ENCODE measurements at regions not wholly inside any gene's neighbourhood (a gene's known extent, or its start where the extent isn't known, plus 50 kb on each side); places are given as distances from the start of the nearest gene placed in this dataset.

DNA sequence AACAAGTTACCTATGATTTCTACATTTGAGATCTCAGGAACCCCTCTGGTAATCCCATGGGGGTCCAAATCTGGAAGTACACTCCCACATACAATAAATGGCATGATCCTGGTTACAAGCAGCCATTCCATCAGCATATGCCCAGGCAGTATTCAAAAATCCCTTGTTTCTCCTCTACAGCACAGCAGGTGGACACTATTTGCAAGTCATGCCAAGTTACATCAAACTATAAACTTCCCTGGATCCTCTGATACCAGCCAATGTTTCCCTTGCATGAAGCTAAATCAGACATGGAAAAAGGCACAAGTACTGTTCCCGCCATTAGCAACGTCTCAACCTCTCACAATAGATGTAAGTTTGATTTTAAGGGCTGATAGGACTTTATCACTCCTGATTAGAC, 134.5 kb upstream of the PRSS16 start:
- H4K20me1 ChIP-seq (ENCODE audit: insufficient read depth, low read length) = no peaks in the 10 kb centered on the region
- WGBS (ENCODE audit: low lambda C conversion rate) = 0% methylated on average over 2 of the region's 2 CpGs
- H3K4me1 ChIP-seq (ENCODE audit: insufficient read depth, low read length) = no peaks in the 10 kb centered on the region
- no peak overlapping the region for H3K9ac ChIP-seq (ENCODE audit: insufficient read depth, low read depth, low read length)
- ChIA-PET CTCF (ENCODE audit: low intra/inter-chr PET ratio, low total read pairs) (no interaction called here), POLR2A (no interaction called here)
- no TSS peak for BruUV-seq (replicated peaks)
- no peak for TF ChIP-seq FOXP1 (IDR thresholded peaks at IDR 0.05)
- TF ChIP-seq FOXP1 (CRISPR knock-in tag; IDR thresholded peaks at IDR 0.05) = no peak
- TF ChIP-seq NFE2L2 (IDR thresholded peaks at IDR 0.05; ENCODE audit: low read length) = peak; percentile 58
- peaks cover 33% of the 10 kb centered on the region for H3K9me3 ChIP-seq (ENCODE audit: low read length)
- no peak overlapping the region for H3K27ac ChIP-seq (ENCODE audit: extremely low read length, insufficient read depth, low read length)
- no peak overlapping the region for H3K4me3 ChIP-seq (replicated peaks in 1 of 3; ENCODE audit: insufficient read depth in 1 of 3, low read depth in 2 of 3, low read length in 3 of 3)
- intact Hi-C loops (cut with micrococcal nuclease; ENCODE audit: unreplicated experiment) = no loop called here
- FAIRE-seq = no peak
- H3K36me3 ChIP-seq (replicated peaks in 1 of 2; ENCODE audit: control insufficient read depth in 1 of 2, insufficient read depth in 2 of 2, low read length in 2 of 2) = no peaks in the 10 kb centered on the region
- no peaks in the 10 kb centered on the region for H3K27me3 ChIP-seq (ENCODE audit: control insufficient read depth in 1 of 2, insufficient read depth in 2 of 2, low read length in 2 of 2)
- no peak for DNase-seq (ENCODE audit: low spot score)
- no peaks in the 10 kb centered on the region for H3K79me2 ChIP-seq (ENCODE audit: insufficient read depth, low read length)
- no peak overlapping the region for H3K4me2 ChIP-seq (ENCODE audit: low read depth, low read length)
- in situ Hi-C loops (cut with HindIII; ENCODE audit: extremely low pct_ligation_motif_present, low pct_unique_long_range_greater_than_20kb) = no loop called here
- H2AFZ ChIP-seq (ENCODE audit: low read length) = no peak overlapping the region
- no peak for ATAC-seq

DNA sequence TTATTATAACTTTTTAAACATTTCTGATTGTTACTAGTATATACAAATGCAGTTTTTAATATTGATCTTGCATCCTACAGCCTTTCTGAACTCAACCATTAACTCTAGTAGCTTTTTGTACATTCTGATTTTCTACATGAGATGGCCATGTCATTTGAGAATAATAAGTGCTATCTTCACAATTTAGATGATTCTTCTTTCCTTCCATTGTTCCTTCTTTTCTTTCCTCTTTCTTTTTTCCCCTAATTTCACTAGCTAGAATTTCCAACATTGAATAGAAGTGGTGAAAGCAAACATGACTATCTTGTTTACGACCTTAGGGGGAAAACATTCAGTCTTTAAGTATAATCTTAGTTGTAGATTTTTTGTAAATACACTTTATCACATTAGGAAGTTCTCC, 128.2 kb upstream of the PRSS16 start:
- in situ Hi-C loops (cut with HindIII; ENCODE audit: extremely low pct_ligation_motif_present, low pct_unique_long_range_greater_than_20kb) (no loop called here), intact Hi-C loops (cut with micrococcal nuclease; ENCODE audit: unreplicated experiment) (no loop called here)
- Histone ChIP-seq H3K9me3 (ENCODE audit: low read length) (no peaks in the 10 kb centered on the region), H3K36me3 (replicated peaks in 1 of 2; ENCODE audit: control insufficient read depth in 1 of 2, insufficient read depth in 2 of 2, low read length in 2 of 2) (no peaks in the 10 kb centered on the region), H3K4me3 (replicated peaks in 1 of 3; ENCODE audit: insufficient read depth in 1 of 3, low read depth in 2 of 3, low read length in 3 of 3) (no peak overlapping the region), H3K4me2 (ENCODE audit: low read depth, low read length) (no peak overlapping the region), H4K20me1 (ENCODE audit: insufficient read depth, low read length) (no peaks in the 10 kb centered on the region), H3K27ac (ENCODE audit: extremely low read length, insufficient read depth, low read length) (no peak overlapping the region), H3K79me2 (ENCODE audit: insufficient read depth, low read length) (no peaks in the 10 kb centered on the region), H3K9ac (ENCODE audit: insufficient read depth, low read depth, low read length) (no peak overlapping the region), H3K4me1 (ENCODE audit: insufficient read depth, low read length) (no peaks in the 10 kb centered on the region), H3K27me3 (ENCODE audit: control insufficient read depth in 1 of 2, insufficient read depth in 2 of 2, low read length in 2 of 2) (no peaks in the 10 kb centered on the region), H2AFZ (ENCODE audit: low read length) (no peak overlapping the region)
- ATAC-seq (no peak), FAIRE-seq (no peak), DNase-seq (ENCODE audit: low spot score) (no peak)
- CTCF ChIA-PET (ENCODE audit: low intra/inter-chr PET ratio, low total read pairs) = no interaction called here
- WGBS (ENCODE audit: low lambda C conversion rate) = 2% methylated on average over 1 of the region's 1 CpG
- BruUV-seq (replicated peaks) = no TSS peak
- POLR2A ChIA-PET = no interaction called here
- TF ChIP-seq SMAD1 (CRISPR knock-in tag; IDR thresholded peaks at IDR 0.05; ENCODE audit: borderline replicate concordance, low read depth) = no peak
- TF ChIP-seq, protein P1, sequence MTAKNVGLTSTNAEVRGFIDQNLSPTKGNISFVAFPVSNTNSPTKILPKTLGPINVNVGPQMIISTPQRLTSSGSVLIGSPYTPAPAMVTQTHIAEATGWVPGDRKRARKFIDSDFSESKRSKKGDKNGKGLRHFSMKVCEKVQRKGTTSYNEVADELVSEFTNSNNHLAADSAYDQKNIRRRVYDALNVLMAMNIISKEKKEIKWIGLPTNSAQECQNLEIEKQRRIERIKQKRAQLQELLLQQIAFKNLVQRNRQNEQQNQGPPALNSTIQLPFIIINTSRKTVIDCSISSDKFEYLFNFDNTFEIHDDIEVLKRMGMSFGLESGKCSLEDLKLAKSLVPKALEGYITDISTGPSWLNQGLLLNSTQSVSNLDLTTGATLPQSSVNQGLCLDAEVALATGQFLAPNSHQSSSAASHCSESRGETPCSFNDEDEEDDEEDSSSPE (CRISPR knock-in tag; IDR thresholded peaks at IDR 0.05) = no peak
- TF ChIP-seq POLR2AphosphoS2 (IDR thresholded peaks at IDR 0.05; ENCODE audit: low read depth, low read length) = no peak
- no peak for TF ChIP-seq NCOA5 (CRISPR knock-in tag; IDR thresholded peaks at IDR 0.05)
- TF ChIP-seq, protein P2, sequence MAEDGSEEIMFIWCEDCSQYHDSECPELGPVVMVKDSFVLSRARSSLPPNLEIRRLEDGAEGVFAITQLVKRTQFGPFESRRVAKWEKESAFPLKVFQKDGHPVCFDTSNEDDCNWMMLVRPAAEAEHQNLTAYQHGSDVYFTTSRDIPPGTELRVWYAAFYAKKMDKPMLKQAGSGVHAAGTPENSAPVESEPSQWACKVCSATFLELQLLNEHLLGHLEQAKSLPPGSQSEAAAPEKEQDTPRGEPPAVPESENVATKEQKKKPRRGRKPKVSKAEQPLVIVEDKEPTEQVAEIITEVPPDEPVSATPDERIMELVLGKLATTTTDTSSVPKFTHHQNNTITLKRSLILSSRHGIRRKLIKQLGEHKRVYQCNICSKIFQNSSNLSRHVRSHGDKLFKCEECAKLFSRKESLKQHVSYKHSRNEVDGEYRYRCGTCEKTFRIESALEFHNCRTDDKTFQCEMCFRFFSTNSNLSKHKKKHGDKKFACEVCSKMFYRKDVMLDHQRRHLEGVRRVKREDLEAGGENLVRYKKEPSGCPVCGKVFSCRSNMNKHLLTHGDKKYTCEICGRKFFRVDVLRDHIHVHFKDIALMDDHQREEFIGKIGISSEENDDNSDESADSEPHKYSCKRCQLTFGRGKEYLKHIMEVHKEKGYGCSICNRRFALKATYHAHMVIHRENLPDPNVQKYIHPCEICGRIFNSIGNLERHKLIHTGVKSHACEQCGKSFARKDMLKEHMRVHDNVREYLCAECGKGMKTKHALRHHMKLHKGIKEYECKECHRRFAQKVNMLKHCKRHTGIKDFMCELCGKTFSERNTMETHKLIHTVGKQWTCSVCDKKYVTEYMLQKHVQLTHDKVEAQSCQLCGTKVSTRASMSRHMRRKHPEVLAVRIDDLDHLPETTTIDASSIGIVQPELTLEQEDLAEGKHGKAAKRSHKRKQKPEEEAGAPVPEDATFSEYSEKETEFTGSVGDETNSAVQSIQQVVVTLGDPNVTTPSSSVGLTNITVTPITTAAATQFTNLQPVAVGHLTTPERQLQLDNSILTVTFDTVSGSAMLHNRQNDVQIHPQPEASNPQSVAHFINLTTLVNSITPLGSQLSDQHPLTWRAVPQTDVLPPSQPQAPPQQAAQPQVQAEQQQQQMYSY (CRISPR knock-in tag; IDR thresholded peaks at IDR 0.05) = no peak
- TF ChIP-seq HES4 (CRISPR knock-in tag; IDR thresholded peaks at IDR 0.05; ENCODE audit: borderline replicate concordance) = no peak
- TF ChIP-seq, protein P3, sequence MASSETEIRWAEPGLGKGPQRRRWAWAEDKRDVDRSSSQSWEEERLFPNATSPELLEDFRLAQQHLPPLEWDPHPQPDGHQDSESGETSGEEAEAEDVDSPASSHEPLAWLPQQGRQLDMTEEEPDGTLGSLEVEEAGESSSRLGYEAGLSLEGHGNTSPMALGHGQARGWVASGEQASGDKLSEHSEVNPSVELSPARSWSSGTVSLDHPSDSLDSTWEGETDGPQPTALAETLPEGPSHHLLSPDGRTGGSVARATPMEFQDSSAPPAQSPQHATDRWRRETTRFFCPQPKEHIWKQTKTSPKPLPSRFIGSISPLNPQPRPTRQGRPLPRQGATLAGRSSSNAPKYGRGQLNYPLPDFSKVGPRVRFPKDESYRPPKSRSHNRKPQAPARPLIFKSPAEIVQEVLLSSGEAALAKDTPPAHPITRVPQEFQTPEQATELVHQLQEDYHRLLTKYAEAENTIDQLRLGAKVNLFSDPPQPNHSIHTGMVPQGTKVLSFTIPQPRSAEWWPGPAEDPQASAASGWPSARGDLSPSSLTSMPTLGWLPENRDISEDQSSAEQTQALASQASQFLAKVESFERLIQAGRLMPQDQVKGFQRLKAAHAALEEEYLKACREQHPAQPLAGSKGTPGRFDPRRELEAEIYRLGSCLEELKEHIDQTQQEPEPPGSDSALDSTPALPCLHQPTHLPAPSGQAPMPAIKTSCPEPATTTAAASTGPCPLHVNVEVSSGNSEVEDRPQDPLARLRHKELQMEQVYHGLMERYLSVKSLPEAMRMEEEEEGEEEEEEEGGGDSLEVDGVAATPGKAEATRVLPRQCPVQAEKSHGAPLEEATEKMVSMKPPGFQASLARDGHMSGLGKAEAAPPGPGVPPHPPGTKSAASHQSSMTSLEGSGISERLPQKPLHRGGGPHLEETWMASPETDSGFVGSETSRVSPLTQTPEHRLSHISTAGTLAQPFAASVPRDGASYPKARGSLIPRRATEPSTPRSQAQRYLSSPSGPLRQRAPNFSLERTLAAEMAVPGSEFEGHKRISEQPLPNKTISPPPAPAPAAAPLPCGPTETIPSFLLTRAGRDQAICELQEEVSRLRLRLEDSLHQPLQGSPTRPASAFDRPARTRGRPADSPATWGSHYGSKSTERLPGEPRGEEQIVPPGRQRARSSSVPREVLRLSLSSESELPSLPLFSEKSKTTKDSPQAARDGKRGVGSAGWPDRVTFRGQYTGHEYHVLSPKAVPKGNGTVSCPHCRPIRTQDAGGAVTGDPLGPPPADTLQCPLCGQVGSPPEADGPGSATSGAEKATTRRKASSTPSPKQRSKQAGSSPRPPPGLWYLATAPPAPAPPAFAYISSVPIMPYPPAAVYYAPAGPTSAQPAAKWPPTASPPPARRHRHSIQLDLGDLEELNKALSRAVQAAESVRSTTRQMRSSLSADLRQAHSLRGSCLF (CRISPR knock-in tag; IDR thresholded peaks at IDR 0.05; ENCODE audit: borderline replicate concordance) = no peak

Measured in HepG2 (cell line).